GM12873 (cell line): ENCODE measurements at regions not wholly inside any gene's neighbourhood (a gene's known extent, or its start where the extent isn't known, plus 50 kb on each side); places are given as distances from the start of the nearest gene placed in this dataset.

Source experiments
- TF ChIP-seq, protein P1 (sequence below): IDR thresholded peaks from 2 replicates; pipeline ENCODE4 v1.5.1; 2012; ENCODE audit warnings: low read depth, mild to moderate bottlenecking, moderate library complexity, low read length, control low read depth; ENCODE audit not compliant: insufficient read depth; ENCODE audit errors: missing control alignments

- TF ChIP-seq, protein P1, sequence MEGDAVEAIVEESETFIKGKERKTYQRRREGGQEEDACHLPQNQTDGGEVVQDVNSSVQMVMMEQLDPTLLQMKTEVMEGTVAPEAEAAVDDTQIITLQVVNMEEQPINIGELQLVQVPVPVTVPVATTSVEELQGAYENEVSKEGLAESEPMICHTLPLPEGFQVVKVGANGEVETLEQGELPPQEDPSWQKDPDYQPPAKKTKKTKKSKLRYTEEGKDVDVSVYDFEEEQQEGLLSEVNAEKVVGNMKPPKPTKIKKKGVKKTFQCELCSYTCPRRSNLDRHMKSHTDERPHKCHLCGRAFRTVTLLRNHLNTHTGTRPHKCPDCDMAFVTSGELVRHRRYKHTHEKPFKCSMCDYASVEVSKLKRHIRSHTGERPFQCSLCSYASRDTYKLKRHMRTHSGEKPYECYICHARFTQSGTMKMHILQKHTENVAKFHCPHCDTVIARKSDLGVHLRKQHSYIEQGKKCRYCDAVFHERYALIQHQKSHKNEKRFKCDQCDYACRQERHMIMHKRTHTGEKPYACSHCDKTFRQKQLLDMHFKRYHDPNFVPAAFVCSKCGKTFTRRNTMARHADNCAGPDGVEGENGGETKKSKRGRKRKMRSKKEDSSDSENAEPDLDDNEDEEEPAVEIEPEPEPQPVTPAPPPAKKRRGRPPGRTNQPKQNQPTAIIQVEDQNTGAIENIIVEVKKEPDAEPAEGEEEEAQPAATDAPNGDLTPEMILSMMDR: no peak
Measured at GRCh38 chr12:4202487-4202886, 71.1 kb upstream of the CCND2 start.

DNA sequence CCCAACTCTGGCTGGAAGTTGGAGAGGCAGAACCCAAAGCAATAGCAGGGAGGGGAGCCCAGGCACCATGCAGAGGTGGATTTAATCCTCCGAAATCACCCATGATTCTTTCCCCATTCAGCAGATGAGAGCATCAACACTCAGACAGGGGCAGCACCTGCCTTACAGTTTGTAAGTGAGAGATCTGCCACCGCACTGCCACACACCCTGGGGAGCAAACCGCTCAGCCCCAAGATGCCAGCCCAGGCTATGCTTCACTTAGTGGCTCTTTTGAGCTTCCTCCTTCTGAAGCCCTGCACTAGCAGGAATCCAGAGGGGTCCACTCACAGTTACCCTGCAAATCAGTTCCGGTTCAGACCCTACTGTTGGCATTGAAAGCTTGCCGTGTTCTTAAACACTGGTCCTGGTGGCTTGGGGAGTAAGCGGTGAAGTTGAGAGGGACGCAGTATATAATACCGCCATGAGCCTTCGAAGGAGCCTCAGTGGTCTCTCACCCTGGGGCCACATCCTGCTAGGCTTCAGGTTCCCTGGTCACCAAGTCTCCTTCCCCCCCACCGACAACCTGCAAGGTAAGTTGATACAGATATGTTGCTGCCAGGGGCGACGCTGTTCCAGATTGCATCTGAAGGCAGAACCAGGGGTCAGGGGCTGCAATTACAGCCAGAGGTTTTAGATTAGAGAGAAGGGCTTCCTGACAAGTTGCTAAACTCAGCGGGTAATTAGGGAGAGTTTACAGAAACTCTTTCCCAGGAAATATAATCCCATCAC lies 72.0 kb upstream of the CCND2 start:
- TF ChIP-seq, protein P1: no peak

DNA sequence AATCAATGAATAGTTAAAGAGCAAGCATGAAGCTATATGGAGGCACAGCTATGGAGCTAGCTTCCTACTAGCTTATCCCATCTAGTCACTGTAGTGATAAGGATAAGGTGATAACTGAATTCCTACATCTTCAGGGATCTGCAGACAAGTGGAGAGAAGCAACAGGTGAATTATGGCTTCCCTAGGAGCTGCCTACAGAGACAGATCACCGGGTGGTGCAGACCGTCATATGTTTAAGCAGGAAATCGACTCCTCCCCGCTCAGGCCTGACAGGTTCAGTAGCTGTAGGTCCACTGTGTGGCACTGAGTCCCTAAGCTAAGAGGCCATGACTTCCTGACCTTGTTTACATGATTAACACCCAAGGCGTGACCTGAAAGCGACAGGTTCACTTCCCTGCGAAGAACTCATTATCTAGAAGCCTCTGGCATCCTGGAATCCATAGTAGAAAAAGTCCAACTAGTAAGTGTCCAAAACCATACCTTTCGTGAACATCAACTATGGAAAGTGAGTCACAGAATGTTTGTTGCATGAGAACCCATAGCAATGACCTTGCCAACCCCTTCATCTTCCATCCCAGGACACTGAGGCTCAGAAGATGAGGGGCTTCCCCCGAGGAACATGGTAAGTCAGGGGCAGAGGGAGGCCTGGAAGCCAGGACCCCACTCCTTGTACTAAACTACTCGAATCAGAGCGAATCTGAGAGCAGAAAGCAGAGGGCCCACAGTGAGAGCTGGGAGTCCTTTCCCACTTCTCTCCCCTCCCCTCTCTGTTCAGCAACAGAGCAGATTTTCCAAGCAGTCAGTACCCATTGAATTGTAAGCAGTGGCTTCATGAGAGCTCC lies 75.4 kb upstream of the CCND2 start:
- TF ChIP-seq, protein P1: no peak

DNA sequence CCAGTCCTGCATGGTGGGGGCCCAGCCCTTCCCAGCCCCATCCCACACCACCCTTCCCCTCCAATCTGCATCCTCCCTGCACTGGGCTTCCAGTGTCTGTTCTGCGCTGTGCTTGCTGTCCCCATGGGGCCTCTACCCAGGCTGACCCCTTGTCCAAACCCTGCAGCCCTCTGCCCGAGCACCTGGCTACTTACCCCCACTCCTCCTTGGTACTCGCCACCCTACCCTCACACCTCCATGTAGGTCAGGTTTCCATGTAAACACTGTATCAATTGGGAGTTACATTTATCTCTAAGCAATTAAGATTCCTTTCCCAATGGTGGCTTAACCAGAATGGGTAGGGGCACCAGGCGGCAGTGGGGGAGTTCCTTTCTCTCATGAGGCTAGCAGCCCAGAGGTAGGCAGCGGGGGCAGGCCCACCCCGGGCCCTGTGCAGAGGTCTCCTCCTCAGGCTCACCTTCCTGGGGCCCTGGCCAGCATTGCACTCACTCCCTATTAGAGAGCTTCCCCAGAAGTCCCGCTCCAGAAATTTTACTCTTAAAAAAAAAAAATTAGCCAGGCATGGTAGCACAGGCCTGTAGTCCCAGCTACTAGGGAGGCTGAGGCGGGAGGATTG lies 76.6 kb upstream of the CCND2 start:
- TF ChIP-seq, protein P1: no peak

GRCh38 chr12:4194668-4195067 lies 78.9 kb upstream of the CCND2 start:
- TF ChIP-seq, protein P1: no peak

DNA sequence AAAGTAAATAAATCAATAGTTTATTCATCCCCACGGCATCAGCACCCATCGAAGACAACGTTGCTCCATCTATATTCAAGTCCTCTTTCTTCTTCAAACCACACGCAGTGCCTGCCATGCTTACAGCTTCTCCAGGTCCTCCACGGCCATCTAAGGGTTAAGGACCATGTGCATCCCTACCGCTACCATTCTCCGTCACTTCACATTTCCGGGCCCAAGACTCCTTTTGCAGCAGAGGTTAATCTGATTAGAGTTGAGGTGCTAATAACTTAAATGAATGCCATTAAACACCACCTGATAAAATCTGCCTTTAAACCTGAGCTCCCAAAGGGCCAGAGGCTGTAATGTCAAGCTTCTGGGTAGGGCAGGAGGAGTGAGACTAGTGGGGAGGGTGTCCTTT lies 79.7 kb upstream of the CCND2 start:
- TF ChIP-seq, protein P1: no peak

DNA sequence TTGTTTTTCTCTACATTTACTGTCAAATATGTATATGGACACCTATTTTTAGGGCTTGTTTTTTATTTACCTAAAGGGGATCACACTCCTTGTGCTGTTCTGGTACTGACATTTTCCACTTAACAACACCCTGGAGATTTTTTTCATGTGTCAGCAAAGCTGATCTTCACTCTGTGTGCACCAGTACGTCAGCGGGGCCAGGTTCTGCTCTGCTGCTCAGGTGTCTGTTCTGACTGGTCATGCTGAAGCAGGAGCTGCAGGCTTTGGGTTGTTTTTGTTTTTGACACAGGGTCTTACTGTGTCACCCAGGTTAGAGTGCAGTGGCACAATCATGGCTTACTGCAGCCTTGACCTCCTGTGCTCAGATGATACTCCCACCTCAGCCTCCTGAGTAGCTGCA lies 81.9 kb upstream of the CCND2 start:
- TF ChIP-seq, protein P1: no peak
